Activated effector memory CD4-positive, alpha-beta T cell treated with anti-CD3 and anti-CD28 coated beads, Interleukin-2, amount 50 U/mL, for 16 hours (primary cell): ENCODE measurements at regions not wholly inside any gene's neighbourhood (a gene's known extent, or its start where the extent isn't known, plus 50 kb on each side); places are given as distances from the start of the nearest gene placed in this dataset.
"Not testable (repeated sequence)": the region's sequence is repeated elsewhere in the genome, so short reads cannot be mapped to it uniquely, and the experiment has no call there.

Source experiments
- DNase-seq: peaks from one replicate; pipeline ENCODE4 v3.0.0-alpha.2; 2020

- not testable (repeated sequence) for DNase-seq
Measured at GRCh38 chr22:23460517-23461031, 119.5 kb downstream of the IGLL1 start.

- DNase-seq: not testable (repeated sequence)
Measured at GRCh38 chr22:23459645-23460516, 120.2 kb downstream of the IGLL1 start.

GRCh38 chr22:23458663-23459541 is 121.2 kb downstream of the IGLL1 start:
- DNase-seq: no peak

DNA sequence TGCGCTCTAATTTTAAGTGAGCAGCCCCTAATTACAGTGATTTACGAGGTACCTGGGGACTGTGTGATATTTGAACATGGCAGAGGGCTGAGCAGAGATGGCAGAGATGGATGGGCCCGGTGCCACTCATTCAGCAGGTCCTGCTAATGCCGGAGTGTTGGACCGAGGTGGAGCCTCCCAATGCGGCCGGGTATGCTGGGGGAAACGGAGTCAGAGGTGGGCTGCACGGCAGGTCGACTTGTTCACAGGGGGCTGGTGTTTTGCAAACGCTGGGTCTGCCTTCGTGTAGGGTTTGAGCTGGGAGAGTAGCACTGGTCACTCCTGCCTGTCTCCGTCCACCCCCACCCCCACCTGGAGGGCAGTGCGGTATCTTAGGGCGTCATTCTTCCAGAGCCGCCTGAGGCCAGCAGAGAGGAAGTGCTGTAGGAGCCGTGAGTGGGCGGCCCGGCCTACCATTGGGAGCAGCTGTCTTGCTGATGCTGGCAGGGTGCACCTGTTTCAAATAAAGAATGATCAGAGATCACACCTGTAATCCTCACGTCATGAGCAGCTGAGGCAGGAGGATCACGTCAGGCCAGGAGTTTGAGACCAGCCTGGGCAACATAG is 122.6 kb downstream of the IGLL1 start:
- DNase-seq: no peak

- not testable (repeated sequence) for DNase-seq
Measured at GRCh38 chr22:23456666-23457379, 123.3 kb downstream of the IGLL1 start.

GRCh38 chr22:23454345-23454744 is 125.7 kb downstream of the IGLL1 start:
- not testable (repeated sequence) for DNase-seq

DNA sequence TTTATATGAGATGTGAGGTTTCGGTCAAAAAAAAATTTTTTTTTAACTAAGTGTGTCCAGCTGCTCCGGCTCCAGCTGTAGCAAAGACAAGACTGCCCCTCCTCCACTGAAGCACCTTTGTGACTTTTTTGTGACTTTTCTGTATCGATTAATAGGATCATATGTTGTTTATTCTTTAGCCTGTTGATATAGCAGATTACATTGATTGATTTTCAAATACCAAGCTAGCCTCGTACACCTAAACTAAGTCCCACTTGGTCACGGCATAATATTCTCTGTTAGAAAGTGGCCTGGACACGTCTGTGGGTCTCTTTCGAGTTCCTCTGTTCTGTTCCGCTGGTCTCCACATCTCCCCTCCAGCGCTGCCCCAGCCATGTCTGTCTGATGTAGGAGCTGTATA is 126.8 kb downstream of the IGLL1 start:
- no peak for DNase-seq

GRCh38 chr22:23452231-23453010 is 127.7 kb downstream of the IGLL1 start:
- DNase-seq: no peak

- not testable (repeated sequence) for DNase-seq
Measured at GRCh38 chr22:23451452-23452230, 128.4 kb downstream of the IGLL1 start.

GRCh38 chr22:23450821-23451220 is 129.3 kb downstream of the IGLL1 start:
- DNase-seq: not testable (repeated sequence)

GRCh38 chr22:23450434-23450795 is 129.7 kb downstream of the IGLL1 start:
- DNase-seq: no peak

DNA sequence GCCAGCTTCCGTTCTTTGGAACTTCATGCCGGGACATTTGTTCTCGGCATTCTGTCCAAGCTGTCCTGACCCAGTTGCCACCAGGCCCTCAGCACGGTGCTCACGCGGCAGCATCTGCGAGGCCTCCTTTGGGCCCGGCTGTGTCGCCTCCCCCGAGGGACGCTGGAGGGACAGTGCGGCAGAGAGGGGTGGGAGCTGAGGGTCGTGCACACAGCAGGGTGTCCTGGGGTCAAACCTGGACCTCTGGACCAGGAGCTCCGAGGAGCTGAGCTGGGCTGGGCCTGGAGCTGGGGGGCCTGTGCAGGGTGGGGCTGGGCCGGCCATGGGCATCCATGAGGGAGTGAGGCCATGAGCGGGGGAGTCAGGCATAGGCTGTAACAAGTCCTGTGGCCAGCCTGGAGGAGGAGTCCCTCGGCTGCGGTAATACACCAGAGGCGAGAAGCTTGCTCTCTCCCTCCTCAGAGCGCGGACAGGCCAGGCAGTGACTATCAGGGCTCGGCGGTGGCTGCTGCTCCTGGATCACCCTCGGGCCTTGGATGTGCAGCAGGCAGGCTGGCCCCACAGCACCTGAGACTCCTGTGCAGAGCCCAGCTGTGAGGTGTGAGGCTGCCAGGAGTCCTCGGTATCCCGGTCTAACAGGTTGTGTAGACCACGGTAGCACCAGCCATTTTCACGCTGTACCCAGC is 130.2 kb downstream of the IGLL1 start:
- not testable (repeated sequence) for DNase-seq

GRCh38 chr22:23448499-23449288 is 131.4 kb downstream of the IGLL1 start:
- DNase-seq: not testable (repeated sequence)

- DNase-seq: no peak
Measured at GRCh38 chr22:23446796-23447350, 133.2 kb downstream of the IGLL1 start.

GRCh38 chr22:23446194-23446593 is 133.9 kb downstream of the IGLL1 start:
- not testable (repeated sequence) for DNase-seq

DNA sequence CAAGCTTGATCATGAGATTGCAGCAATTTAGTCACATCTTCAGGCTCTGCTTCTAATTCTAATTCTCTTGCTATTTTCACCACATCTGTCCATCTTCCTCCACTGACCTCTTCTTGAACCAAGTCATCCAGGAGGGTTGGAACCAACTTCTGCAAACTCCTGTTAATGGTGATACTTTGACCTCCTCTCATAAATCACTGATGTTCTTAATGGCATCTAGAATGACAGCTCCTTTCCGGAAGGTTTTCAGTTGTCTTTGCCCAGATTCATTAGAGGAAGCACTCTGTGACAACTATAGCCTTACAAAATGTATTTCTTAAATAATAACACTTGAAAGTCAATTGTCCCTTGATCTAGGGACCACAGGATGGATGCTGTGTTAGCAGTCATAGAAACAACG is 136.2 kb downstream of the IGLL1 start:
- not testable (repeated sequence) for DNase-seq

DNA sequence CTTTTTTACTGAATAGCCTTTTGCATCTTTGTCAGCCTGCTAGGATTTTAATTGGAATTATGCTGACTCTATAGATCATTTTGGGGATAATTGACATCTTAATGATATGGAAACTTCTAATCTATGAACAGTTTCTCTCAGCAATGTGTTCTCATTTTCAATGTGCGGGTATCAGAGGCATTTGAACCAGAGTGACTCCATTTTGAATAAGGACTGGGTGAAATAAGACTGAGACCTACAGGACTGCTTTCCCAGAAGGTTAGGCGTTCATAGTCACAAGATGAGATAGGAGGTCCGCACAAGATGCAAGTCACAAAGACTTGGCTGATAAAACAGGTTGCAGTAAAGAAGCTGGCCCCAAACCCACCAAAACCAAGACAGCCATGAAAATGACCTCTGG is 140.5 kb downstream of the IGLL1 start:
- DNase-seq: not testable (repeated sequence)

DNA sequence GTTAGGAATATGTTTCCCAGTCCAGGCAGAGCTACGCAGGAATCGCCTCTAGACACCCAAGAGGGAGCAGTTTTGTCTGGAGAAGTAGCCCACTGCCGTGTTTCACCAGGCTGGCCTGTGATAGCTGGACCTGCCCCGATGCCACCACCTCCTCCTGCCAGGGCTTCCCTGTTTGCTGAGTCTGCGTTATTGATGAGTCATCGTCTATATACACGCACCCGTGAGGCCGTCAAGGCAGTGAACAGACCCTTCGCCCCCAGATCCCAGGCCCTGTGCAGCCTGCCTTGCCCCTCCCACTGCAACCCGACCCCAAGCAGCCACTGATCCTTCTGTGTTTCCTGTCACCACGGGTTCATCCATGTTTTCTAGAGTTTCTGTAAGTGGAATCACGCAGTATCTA is 141.9 kb downstream of the IGLL1 start:
- no peak for DNase-seq

GRCh38 chr22:23437779-23438178 is 142.3 kb downstream of the IGLL1 start:
- no peak for DNase-seq
